Adrenal gland (tissue), 9 donors: ENCODE measurements at regions not wholly inside any gene's neighbourhood (a gene's known extent, or its start where the extent isn't known, plus 50 kb on each side); places are given as distances from the start of the nearest gene placed in this dataset.

Source experiments
- DNase-seq, 7 donors: peaks; one replicate each; pipeline ENCODE4 v3.0.0-alpha.2; 2019 to 2020
- H3K27ac ChIP-seq, 5 donors: fragments of 200-600 bp; sonication (generic) in 4 of 5; 1 replicate in 3 of 5; 2 replicates in 2 of 5; pipeline versions ENCODE4 v1.5.1 to v1.8.0; 2016 to 2020; ENCODE audit warnings: mild to moderate bottlenecking in 1 of 5
- H3K27me3 ChIP-seq: fragments of 200-600 bp; 2 replicates; pipeline ENCODE4 v1.8.0; 2021
- H3K36me3 ChIP-seq, 2 donors: fragments of 200-600 bp; replicated peaks in 1 of 2; 1 replicate in 1 of 2; 2 replicates in 1 of 2; pipeline versions ENCODE4 v1.5.1 to v1.8.0; 2018 to 2022
- H3K4me1 ChIP-seq, 2 donors: fragments of 200-600 bp; replicated peaks in 1 of 2; 1 replicate in 1 of 2; 2 replicates in 1 of 2; pipeline versions ENCODE4 v1.5.1 to v1.8.0; 2018 to 2021
- H3K4me3 ChIP-seq, 4 donors: fragments of 200-600 bp; sonication (generic) in 3 of 4; one replicate each; pipeline ENCODE4 v1.5.1; 2016 to 2018
- H3K9me3 ChIP-seq, 3 donors: fragments of 200-600 bp; sonication (generic) in 1 of 3; replicated peaks in 1 of 3; 1 replicate in 2 of 3; 2 replicates in 1 of 3; pipeline versions ENCODE4 v1.5.1 to v1.8.0; 2016 to 2021
- CTCF ChIP-seq, 6 experiments: fragments of 450-650 bp in 4 of 6; fragments of 200-600 bp in 2 of 6; sonication (generic) in 1 of 6; IDR thresholded peaks; 1 replicate in 5 of 6; 2 replicates in 1 of 6; pipeline versions ENCODE4 v1.5.1 to v1.8.0; 2016 to 2021; ENCODE audit warnings: antibody characterized with exemption in 6 of 6, mild to moderate bottlenecking in 2 of 6, moderate library complexity in 1 of 6
- POLR2A ChIP-seq, 2 donors: fragments of 450-650 bp; IDR thresholded peaks; one replicate each; pipeline ENCODE4 v1.6.1; 2017; ENCODE audit warnings: antibody characterized with exemption in 2 of 2, mild to moderate bottlenecking in 2 of 2, moderate library complexity in 1 of 2
- WGBS, 4 donors: extraction: QIAGEN DNeasy Blood & Tissue Kit in 2 of 4; methylation state at CpG; one replicate each; pipeline versions ENCODE4 v1.1.5 to v1.1.7; 2013 to 2017; 5-methylcytosine and 5-hydroxymethylcytosine counted together
- intact Hi-C, 2 donors: fragments of 100-400 bp; cut with DNase I; formaldehyde crosslinking; loops; one replicate each; pipeline versions ENCODE4 v1.14.1 to v1.15.0; 2022 to 2023
- donor health status: healthy with polysubstance abuse.
- donor health status: Bipolar disorder and iron deficiency.
- donor health status: DM: yes; HTN: yes; CAD: no.
- donor health status: DM: no; HTN: no; CAD: no.
- donor health status: DM: no; HTN: no; CAD: no.

GRCh38 chr4:116150152-116150551 is 935.2 kb downstream of the TRAM1L1 start:
- Histone ChIP-seq H3K27me3 (no peaks in the 10 kb centered on the region), H3K9me3 (no peaks in the 10 kb centered on the region), H3K4me1 (no peaks in the 10 kb centered on the region), H3K4me3 (no peak overlapping the region), H3K36me3 (no peaks in the 10 kb centered on the region), H3K27ac (no peak overlapping the region)
- intact Hi-C loops = no loop called here
- 53 to 86% (median 69%) methylated on average over 1 of the region's 1 CpG for WGBS, 4 donors
- no peak for TF ChIP-seq POLR2A (IDR thresholded peaks at IDR 0.05)
- no peak for TF ChIP-seq CTCF (IDR thresholded peaks at IDR 0.05)
- DNase-seq = no peak

- no peak overlapping the region for H3K4me3 ChIP-seq
- TF ChIP-seq POLR2A (IDR thresholded peaks at IDR 0.05) (no peak), CTCF (IDR thresholded peaks at IDR 0.05) (no peak)
- H3K9me3 ChIP-seq = no peaks in the 10 kb centered on the region
- intact Hi-C loops = no loop called here
- 61 to 80% (median 68%) methylated on average over 2 of the region's 2 CpGs for WGBS, 4 donors
- no peak overlapping the region for H3K27ac ChIP-seq
- H3K36me3 ChIP-seq = no peaks in the 10 kb centered on the region
- H3K27me3 ChIP-seq = no peaks in the 10 kb centered on the region
- no peak for DNase-seq
- H3K4me1 ChIP-seq = no peaks in the 10 kb centered on the region
Measured at GRCh38 chr4:116143198-116143597, 942.2 kb downstream of the TRAM1L1 start.

- TF ChIP-seq CTCF (IDR thresholded peaks at IDR 0.05) = no peak
- no peak for TF ChIP-seq POLR2A (IDR thresholded peaks at IDR 0.05)
Measured at GRCh38 chr4:116132946-116133345, 952.4 kb downstream of the TRAM1L1 start.

GRCh38 chr4:116126794-116127193 is 958.6 kb downstream of the TRAM1L1 start:
- 74 to 82% (median 80%) methylated on average over 2 of the region's 2 CpGs for WGBS, 4 donors
- Histone ChIP-seq H3K4me3 (no peak overlapping the region), H3K27ac (no peak overlapping the region), H3K27me3 (no peaks in the 10 kb centered on the region), H3K36me3 (no peaks in the 10 kb centered on the region), H3K9me3 (no peaks in the 10 kb centered on the region), H3K4me1 (no peaks in the 10 kb centered on the region)
- TF ChIP-seq POLR2A (IDR thresholded peaks at IDR 0.05) = no peak
- no peak for TF ChIP-seq CTCF (IDR thresholded peaks at IDR 0.05)
- intact Hi-C loops = no loop called here
- no peak for DNase-seq

More at GRCh38 chr4:116132946-116133345, 952.4 kb downstream of the TRAM1L1 start:
- Histone ChIP-seq H3K4me1 (no peaks in the 10 kb centered on the region), H3K27me3 (no peaks in the 10 kb centered on the region), H3K4me3 (no peak overlapping the region), H3K36me3 (no peaks in the 10 kb centered on the region), H3K27ac (no peak overlapping the region), H3K9me3 (no peaks in the 10 kb centered on the region)
- 82 to 89% (median 85%) methylated on average over 3 of the region's 3 CpGs for WGBS, 4 donors
- intact Hi-C loops = no loop called here
- DNase-seq = no peak
